ENCODE measurements at regions not wholly inside any gene's neighbourhood (a gene's known extent, or its start where the extent isn't known, plus 50 kb on each side); places are given as distances from the start of the nearest gene placed in this dataset.
A peak's percentile ranks its signal among the peaks of the same experiment; 100 is the strongest.

- DNase-seq (ENCODE audit: low read depth), result no peak
Measured at GRCh38 chr2:207449642-207450165, 80.1 kb upstream of the CREB1 start.

GRCh38 chr2:207450186-207450585 lies 79.6 kb upstream of the CREB1 start:
- no peak for DNase-seq (ENCODE audit: low read depth)

- no peak for DNase-seq (ENCODE audit: low read depth)
Measured at GRCh38 chr2:207458582-207458981, 71.2 kb upstream of the CREB1 start.

GRCh38 chr2:207459990-207460757 lies 69.6 kb upstream of the CREB1 start:
- DNase-seq (ENCODE audit: low read depth), result no peak

- no peak for DNase-seq (ENCODE audit: low read depth)
Measured at GRCh38 chr2:207463433-207463832, 66.3 kb upstream of the CREB1 start.

GRCh38 chr2:207464007-207464406 lies 65.8 kb upstream of the CREB1 start:
- DNase-seq (ENCODE audit: low read depth), result no peak

GRCh38 chr2:207465894-207466293 lies 63.9 kb upstream of the CREB1 start:
- no peak for DNase-seq (ENCODE audit: low read depth)

GRCh38 chr2:207467716-207468347 lies 61.9 kb upstream of the CREB1 start:
- DNase-seq (ENCODE audit: low read depth), result no peak

- DNase-seq (ENCODE audit: low read depth), result no peak
Measured at GRCh38 chr2:207468488-207468887, 61.3 kb upstream of the CREB1 start.

GRCh38 chr2:207469451-207469850 lies 60.3 kb upstream of the CREB1 start:
- DNase-seq (ENCODE audit: low read depth), result no peak

GRCh38 chr2:207469943-207470729 lies 59.6 kb upstream of the CREB1 start:
- no peak for DNase-seq (ENCODE audit: low read depth)

GRCh38 chr2:207471261-207471660 lies 58.5 kb upstream of the CREB1 start:
- DNase-seq (ENCODE audit: low read depth), result no peak

GRCh38 chr2:207472343-207473048 lies 57.3 kb upstream of the CREB1 start:
- no peak for DNase-seq (ENCODE audit: low read depth)

GRCh38 chr2:207473049-207473930 lies 56.5 kb upstream of the CREB1 start:
- no peak for DNase-seq (ENCODE audit: low read depth)

GRCh38 chr2:207473931-207474235 lies 55.9 kb upstream of the CREB1 start:
- DNase-seq (ENCODE audit: low read depth), result no peak

- peak; percentile 9 for DNase-seq (ENCODE audit: low read depth)
Measured at GRCh38 chr2:207474863-207475485, 54.8 kb upstream of the CREB1 start.

- no peak for DNase-seq (ENCODE audit: low read depth)
Measured at GRCh38 chr2:207475546-207475945, 54.2 kb upstream of the CREB1 start.

GRCh38 chr2:207477896-207478295 lies 51.9 kb upstream of the CREB1 start:
- no peak for DNase-seq (ENCODE audit: low read depth)

- no peak for DNase-seq (ENCODE audit: low read depth)
Measured at GRCh38 chr2:207478572-207478971, 51.2 kb upstream of the CREB1 start.

- no peak for DNase-seq (ENCODE audit: low read depth)
Measured at GRCh38 chr2:207479198-207479785, 50.5 kb upstream of the CREB1 start.

All from activated T-helper 1 cell treated with Interleukin-2 at 50 U/mL for 16 hours (primary cell).